ENCODE measurements at regions not wholly inside any gene's neighbourhood (a gene's known extent, or its start where the extent isn't known, plus 50 kb on each side); places are given as distances from the start of the nearest gene placed in this dataset.
"Not testable (repeated sequence)": the region's sequence is repeated elsewhere in the genome, so short reads cannot be mapped to it uniquely, and the experiment has no call there.

DNA sequence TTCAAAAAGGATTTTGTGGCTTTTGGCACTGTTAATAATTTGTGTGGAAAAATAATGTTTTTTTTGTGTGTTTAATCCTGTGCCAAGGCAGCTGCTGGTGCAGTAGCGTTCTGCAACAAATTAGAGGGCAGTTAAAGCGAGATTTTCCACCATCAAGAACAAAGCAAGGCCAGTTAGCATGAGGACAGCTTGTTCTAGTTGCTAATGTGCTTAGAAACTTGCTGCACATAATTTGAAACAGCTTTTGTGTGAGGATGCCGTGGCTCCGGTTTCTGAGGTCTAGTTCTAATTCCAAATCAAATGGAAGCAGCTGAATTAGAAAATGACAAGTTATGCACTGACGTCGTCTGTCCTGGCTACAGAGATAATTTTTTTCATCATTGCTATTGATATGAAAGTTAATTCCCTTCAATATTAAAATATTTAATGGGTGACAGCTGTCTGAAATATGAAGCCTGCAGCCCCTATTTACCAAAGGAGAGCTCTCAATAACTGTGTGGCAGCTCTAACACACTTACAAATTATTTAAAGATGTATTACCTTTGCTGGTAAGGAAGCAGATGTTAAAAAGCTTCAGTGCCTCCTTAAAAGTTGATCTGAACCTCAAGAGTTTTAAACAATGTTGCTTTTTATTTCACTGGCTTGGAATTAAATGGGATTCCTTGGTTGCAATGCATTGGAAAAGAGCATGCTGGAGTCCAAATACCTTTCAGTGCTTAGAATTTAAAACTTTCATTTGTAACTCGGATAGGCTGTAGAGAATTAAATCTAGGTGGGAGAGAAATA lies 128.6 kb downstream of the SPATA31D1 start:
- peak; percentile 81 for DNase-seq

DNA sequence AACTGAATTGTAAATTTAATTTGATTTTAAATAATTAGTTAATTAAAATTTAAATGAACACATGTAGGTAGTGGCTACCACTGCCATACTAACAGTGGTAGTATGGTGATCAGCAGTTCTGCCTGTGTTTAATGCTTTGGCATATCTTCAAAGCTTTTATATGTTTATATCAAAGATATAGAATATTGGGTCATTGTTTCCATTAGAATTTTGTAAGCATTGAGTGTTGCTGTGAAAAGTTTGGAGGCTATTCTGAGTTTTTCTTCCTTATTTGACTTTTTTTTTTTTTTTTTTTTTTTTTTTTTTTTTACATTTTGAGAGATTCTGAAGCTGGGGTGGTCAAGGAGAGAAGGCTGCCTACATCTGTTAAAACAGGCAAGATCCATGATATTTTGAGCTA lies 134.2 kb downstream of the SPATA31D1 start:
- DNase-seq, result no peak

DNA sequence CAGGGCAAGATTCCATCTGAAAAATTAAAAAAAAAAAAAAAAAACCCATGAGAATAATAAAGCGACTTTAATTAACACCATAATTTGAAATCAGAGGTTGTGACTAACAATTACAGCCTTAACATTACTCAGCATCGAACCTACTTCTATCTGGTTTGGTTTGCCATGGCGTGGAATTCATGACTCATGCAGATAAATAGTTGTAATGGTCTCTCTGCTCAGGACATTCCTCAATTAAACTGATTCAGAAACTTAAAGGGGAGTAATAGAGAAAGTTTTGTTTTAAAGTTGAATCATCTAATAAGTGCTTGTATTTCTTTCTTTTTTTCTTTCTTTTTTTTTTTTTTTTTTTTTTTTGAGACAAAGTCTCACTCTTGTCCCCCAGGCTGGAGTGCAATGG lies 135.5 kb downstream of the SPATA31D1 start:
- no peak for DNase-seq

DNA sequence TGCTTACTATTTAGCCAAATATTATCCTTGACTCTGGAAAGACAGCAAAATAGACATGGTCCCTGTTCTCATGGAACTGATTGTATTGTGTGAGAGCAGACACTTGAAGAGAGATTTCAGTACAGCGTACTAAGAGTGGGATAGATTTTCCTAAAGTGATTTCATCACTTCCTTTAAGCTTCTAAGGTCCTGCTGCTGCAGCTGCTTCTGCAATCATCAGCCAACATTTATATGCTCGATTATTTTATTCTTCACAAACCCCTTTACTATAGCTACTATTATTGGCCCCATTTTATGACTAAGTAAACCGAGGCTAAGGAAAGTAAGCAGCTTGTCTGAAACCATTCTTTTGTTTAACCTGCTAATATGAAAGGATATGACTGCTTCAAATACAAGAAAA lies 137.7 kb downstream of the SPATA31D1 start:
- DNase-seq, result no peak

DNA sequence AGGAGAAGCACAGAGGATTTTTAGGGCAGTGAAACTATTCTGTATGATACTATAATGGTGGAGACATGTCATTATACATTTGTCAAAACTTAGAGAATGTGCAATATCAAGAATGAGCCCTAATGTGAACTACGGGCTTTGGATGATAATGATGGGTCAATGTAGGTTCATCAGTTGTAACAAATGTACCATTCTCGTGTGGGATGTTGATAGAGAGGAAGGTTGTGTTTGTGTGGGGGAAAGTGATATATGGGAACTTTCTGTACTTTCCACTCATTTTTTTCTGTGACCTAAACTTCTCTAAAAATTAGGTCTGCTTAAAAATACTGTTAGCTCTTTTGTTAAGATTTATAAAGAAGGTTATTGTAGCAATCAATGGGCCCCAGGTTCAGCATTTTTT lies 138.9 kb downstream of the SPATA31D1 start:
- DNase-seq, result no peak

DNA sequence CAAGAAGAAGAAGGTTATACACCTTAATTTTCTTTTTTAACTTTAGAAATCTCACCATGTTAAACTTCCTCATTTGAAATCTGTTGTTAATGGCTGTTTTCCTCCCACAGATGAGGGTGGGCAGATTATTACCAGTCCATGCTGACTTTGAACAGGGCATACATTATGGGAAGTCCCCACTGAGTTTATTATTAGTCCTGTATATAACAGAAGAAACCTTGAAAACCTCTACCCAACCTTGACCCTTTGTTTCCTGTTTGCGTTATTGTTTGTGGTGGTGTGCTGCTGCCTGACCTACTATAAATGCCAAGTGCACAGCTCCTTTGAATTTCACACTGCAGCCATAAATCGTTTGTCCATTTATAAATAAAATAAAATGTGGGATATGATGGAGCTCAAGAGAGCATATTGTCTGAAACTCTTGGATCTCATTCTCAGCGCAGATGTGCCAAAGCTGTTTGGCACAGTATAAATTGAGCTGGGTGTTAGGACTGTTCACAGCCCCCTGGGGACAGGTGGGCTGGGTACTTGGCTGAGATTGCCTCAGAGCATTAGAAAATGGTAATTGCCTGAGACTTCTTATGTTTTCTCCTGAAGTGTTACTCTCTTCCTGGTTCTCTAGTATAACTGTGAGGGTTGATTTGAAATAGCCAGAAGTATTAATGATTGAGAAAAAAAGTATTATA lies 139.6 kb downstream of the SPATA31D1 start:
- peak; percentile 44 for DNase-seq

DNA sequence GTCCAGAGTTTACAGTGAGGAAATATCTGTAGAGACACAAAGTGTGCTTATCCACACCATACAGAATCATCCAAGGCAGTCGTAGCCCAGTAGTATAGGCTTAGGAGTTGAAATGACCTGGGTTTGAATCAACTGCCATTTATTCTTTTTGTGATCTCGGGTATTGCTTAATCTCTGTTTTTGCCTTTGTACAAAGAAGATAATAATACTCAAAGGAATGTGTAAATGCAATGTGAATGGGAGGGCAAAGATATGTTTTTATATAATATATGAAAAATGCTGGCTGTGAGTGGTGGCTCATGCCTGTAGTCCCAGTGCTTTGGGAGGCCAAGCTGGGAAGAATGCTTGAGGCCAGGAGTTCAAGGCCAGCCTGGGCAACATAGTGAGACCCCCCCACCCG lies 141.1 kb downstream of the SPATA31D1 start:
- no peak for DNase-seq

DNA sequence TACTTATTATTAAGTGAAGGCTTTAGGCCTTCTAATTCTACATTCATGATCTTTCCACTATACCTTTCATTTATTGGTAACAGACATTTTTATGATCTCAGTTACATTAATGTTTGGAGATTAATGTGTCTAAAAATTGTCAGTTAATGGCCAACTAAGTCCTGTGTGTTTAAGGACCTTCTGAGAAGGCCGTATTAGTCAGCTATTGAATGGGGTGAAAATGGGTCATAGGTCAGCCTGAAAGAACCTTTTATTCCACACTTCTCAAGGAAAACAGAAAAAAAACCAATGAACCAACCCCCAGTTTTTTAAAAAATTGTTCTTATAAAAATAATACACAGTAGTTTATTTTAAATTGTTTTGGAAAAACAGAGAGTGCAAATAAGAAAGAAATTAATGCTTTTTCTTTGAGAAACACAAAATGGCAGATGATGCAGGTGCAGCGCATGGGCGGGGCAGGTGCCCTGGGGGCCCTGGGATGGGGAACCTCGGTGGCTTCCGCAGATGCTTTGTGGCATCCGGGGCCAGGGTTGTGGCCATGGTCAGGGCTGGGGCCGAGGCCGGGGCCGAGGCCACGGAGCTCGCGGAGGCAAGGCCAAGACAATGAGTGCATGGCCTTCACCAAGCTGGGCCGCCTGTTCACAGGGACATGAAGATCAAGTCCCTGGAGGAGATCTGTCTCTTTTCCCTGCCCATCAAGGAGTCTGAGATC lies 141.9 kb downstream of the SPATA31D1 start:
- DNase-seq, result no peak

DNA sequence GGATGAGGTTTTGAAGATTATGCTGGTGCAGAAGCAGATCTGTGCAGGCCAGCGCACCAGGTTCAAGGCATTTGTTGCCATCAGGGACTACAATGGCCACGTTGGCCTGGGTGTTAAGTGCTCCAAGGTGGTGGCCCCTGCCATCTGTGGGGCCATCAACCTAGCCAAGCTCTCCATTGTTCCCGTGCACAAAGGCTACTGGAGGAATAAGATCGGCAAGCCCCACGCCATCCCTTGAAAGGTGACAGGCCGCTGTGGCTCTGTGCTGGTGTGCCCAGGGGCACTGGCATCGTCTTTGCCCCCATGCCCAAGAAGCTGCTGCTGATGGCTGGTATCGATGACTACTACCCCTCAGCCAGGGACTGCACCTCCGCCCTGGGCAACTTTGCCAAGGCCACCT lies 142.5 kb downstream of the SPATA31D1 start:
- DNase-seq, result no peak

DNA sequence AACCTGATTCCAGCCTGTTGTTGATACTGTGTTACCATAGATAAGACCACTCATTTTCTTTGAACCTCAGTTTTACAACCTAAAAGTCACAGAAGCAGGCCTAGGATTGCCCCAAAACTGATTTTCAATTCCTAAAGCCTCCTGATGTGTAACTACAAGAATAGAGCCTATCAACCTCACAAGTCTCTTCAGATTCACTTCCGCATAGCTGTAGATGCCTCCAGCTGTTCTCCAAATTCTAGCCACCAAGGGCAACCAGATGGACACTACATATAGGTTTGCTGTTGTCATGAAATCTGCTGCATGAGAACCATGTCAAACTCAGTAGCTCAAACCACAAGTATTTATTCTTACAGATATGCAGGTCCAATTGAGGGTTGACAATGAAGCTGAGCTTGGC lies 143.5 kb downstream of the SPATA31D1 start:
- DNase-seq, result no peak

DNA sequence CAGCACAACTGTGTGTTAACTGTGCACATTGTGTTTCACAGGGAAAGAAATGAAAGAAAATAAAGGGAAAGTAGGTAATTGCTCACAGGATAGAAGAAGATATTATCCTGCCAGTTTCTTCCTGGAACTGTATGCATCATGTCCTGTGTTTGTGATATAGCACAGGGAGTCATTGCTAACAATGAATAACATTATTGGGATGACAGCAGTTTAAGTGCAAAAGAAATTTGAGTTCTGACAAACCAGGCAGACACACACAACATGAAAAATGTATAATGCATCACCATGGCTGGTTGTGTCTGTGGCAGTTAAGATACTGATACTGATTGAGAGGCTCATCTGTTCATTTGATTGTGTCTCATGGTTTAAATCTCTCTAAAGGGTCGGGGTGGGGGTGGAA lies 145.4 kb downstream of the SPATA31D1 start:
- no peak for DNase-seq

DNA sequence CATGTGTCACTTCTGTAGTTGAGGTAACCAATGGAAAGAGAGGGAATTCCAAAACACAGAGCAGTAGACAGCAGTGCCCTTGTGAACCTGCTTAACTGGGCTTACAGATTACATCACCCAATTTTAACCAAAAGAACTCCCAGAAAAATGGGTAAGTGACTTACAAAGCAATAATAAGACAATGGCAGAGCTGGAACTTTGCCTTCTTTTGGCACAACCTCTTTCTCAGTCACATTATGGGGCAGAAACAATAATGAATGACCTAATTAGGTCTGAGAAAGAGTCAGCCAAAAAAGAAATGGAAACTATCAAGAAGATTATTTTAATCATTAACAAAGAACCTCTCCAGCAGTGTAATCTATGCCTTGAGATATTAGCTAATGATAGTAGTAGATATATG lies 146.5 kb downstream of the SPATA31D1 start:
- DNase-seq, result no peak

DNA sequence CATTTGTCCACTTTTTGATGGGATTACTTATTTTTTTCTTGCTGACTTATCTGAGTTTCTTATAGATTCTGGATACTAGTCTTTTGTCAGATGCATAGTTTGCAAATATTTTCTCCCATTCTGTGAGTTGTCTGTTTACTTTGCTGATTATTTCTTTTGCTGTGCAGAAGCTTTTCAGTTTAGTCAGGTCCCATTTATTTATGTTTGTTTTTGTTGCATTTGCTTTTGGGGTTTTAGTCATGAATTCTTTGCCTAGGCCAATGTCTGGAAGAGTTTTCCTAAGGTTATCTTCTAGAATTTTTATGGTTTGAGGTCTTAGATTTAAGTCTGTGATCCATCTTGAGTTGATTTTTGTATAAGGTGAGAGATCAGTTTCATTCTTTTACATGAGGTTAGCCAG lies 149.5 kb downstream of the SPATA31D1 start:
- DNase-seq, result not testable (repeated sequence)

DNA sequence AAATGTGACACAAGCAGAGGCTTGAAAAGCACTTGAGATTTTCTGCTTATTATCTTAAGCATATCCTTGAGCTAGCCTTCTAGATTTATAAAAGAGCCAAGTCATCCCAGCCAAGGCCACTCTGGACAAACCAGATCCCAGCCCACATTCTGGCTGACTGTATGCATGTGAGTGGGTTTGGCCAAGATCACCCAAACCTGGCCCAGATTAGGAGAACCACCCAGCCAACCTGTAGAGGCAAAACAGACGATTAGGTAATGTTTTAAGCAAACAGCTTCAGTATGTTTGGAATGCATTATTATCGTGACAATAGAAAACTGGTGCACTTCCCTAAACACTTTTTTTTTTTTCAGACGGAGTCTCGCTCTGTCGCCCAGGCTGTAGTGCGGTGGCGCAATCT lies 151.9 kb downstream of the SPATA31D1 start:
- DNase-seq, result no peak

DNA sequence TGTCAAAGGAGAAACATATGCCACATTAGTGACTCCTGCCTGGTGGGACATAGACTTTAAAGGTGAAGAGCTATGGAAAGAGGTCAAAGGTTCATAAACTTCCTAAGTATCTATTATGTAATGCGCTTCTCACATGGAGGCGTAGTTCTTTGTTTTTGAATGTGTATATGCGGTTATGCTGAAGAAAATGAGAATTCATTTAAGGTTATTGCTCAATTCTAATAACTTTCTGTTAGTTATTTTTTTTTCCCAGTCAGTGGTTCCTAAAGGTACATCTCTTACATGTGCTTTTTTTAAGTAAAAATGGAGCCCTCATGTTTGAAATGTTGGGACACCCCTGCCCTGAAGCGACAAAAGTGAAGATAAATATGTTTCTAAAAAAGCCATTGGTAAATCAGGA lies 156.2 kb downstream of the SPATA31D1 start:
- DNase-seq, result no peak

DNA sequence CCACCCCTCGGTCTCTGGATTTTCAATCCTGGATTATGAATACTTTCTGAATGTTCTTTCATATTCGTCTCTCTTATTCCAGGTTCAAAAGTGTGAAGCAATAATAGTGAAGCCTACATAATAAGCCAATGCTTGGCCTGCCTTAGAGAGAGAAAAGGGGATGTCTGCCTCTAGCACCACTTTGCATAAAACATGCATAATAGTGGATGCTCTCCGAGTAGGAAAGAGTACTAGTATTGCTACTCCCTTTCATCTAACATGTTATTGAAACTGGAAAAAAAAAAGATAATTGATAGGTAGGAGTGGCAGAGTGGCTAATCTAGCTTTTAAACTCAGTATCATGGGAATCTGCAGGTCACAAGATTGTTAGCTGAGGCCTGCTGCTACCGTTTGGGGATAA lies 158.1 kb downstream of the SPATA31D1 start:
- no peak for DNase-seq

DNA sequence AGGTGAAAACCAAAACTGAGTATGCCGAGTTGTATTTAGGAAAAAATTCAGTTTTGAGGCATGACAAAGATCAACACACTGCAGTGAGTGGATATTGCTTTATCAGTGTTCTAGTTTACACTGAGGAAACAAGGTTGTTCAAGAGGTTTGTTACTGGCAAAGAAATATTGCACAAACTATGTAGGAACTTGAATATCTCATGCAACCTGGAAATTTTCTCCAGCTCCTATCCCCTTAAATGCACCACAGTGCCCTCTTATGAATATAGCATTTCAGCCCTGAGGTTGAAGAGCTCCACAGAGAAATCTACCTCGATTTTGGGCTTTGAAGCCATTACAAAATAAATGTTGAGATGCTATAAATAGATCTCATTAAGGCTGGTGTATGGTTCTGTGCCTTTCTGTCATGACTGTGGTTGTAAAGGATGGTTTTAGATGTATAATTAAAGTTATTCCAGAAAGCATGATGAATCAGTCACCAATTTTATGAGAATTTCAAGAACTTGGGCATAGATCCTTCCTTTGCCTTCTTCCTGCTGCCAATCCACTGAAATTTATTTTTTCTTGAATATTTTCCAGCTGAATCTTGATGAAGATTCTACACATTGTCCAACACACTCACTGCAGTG lies 159.3 kb downstream of the SPATA31D1 start:
- DNase-seq, result no peak

DNA sequence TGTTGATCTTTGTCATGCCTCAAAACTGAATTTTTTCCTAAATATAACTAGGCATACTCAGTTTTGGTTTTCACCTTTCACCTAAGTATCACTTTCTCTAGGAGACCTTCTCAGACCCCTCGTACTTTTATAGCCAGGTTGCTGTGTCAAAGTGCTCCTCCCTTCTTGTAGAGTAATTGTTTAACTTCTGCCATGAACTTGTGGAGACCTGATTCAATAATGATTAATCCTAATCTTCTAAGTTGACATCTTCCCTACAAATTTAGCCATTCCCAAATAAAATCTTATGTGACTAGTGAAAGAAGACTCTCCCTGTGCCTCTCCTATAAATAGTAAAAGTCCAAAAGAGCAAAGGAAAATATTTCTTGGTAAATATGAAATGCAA lies 159.8 kb downstream of the SPATA31D1 start:
- DNase-seq, result no peak

DNA sequence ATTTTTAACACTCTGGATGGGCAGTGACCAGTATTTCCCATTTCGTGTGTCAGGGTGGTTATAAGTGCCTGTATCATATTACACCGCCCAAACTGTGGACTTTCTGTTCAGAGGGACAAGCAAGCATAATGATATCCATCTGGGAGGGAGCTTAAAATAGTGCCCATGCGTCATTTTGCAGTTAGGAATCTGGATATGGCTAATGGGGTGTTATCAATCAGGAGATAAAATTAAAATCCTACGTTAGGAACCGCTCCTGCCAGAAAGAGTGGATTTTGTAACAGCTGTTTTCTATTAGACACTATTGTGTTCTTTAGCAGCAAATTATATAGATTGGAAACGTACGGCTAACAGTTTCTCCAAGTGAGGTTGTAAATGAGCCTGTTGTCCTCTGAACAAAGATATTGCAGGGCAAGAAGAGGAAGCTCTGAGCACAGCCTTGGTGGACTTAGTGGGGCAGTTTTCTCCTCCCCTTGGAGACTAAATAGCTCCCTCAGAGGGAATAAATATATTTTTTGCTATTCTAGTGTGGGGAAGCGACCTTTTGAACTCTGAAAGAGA lies 160.4 kb downstream of the SPATA31D1 start:
- DNase-seq, result no peak

DNA sequence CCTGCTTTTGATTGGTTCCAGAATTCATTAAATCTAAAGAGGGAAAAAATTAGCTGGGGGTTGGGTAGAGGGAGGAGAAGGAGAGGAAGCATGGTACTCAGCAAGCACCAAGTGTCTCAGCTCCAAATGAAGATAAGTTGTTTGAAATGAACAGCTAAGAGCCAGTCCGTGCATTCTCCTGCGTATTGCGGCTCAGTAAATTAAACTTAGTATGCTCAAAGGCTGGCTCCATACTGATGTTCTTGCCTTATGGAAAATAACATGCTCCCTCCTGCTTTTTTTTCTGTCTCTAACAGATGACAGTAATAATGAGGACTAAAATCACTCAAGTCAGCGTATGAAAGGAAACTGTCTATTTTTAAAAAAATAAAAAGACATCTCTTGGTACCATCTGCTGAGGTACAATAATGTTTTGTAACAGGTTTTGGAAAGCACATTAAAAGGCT lies 161.0 kb downstream of the SPATA31D1 start:
- no peak for DNase-seq

DNA sequence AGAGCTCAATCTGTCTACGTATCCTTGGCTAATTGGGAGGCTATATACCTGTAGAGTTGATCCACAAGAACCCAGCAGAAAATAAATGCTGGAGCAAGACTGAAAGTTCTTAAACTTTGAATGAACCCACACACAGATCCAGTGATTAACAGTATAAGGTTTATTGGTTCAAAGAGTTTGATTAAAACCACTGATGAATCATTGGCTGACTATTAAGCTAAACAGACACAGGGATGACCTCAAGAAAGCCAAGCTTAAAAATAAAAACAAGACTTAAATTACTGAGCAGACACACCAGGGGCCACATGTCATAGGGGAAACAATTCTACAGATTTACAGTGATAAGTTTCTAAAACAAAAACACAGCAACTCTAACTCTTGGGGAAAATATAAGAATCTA lies 163.6 kb downstream of the SPATA31D1 start:
- DNase-seq, result no peak

DNA sequence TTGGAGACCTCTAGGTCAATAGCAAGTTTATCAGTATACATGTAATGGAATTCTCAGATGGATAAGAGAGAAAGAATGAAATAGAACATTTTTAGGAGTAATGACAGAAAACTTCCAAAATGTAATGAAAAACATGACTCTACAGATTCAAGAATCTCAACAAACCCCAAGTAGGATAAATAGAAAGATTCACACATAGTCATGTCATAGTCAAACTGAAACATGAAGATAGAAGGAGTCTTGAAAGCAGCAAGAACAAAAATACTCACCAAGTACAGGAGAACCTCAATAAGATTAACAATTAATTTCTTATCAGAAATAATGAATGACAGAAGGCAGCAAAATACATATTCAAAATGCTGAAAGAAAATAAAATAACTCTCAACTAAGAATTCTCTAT lies 164.5 kb downstream of the SPATA31D1 start:
- DNase-seq, result no peak

DNA sequence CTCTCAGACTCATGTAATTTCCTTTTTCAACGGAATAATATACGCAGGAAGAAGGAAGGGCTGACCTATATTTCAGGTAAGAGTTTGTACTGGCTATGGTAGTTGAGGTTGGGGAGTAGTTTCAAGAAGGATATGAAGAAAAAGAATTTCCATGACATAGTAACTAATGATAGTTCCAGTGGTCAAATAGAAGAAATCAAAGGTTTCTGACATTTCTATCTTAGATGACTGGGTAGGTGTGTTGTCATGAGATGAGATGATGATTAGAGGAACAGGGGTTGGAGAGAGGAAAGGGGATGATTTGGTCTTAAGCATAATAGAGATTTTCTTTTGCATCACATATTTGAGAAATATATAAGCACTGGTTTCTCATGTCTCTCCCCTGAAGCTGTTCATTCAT lies 166.0 kb downstream of the SPATA31D1 start:
- no peak for DNase-seq
